ENCODE measurements at regions not wholly inside any gene's neighbourhood (a gene's known extent, or its start where the extent isn't known, plus 50 kb on each side); places are given as distances from the start of the nearest gene placed in this dataset.

- TF ChIP-seq, protein P1, sequence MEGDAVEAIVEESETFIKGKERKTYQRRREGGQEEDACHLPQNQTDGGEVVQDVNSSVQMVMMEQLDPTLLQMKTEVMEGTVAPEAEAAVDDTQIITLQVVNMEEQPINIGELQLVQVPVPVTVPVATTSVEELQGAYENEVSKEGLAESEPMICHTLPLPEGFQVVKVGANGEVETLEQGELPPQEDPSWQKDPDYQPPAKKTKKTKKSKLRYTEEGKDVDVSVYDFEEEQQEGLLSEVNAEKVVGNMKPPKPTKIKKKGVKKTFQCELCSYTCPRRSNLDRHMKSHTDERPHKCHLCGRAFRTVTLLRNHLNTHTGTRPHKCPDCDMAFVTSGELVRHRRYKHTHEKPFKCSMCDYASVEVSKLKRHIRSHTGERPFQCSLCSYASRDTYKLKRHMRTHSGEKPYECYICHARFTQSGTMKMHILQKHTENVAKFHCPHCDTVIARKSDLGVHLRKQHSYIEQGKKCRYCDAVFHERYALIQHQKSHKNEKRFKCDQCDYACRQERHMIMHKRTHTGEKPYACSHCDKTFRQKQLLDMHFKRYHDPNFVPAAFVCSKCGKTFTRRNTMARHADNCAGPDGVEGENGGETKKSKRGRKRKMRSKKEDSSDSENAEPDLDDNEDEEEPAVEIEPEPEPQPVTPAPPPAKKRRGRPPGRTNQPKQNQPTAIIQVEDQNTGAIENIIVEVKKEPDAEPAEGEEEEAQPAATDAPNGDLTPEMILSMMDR (IDR thresholded peaks at IDR 0.05) = no peak
- TF ChIP-seq POLR2A (IDR thresholded peaks at IDR 0.05) = no peak
- H3K4me3 ChIP-seq (ENCODE audit: low read depth, poor library complexity, severe bottlenecking) = no peak overlapping the region
- WGBS, 2 donors = 44 to 56% methylated on average over 1 of the region's 1 CpG
- intact Hi-C loops (cut with DNase I; ENCODE audit: low total_unique reads) = no loop called here
- DNase-seq (ENCODE audit: low spot score in 2 of 2) = no peak
These were observed 669.0 kb downstream of the LRRC70 start for GRCh38 chr5:63247651-63248050.

DNA sequence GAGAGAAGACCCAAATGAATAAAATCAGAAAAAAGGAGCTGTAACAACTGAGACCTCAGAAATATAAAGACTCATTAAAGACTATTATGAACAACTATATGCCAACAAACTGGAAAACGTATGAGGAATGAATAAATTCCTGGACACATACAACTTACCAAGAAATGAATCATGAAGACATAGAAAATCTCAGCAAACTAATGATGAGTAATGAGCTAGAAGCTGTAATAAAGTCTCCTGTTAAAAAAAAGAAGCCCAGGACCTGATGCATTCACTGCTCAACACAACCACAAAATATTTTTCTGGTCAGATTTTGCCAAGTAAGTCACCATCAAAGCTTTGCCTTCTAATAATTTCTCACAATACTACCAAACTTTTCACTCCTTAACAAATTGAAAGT lies 666.7 kb downstream of the LRRC70 start:
- no peak for DNase-seq (ENCODE audit: low spot score in 2 of 2)
- intact Hi-C loops (cut with DNase I; ENCODE audit: low total_unique reads) = no loop called here
- no peak overlapping the region for H3K4me3 ChIP-seq (ENCODE audit: low read depth, poor library complexity, severe bottlenecking)
- WGBS, 2 donors = 69 to 82% methylated on average over 1 of the region's 1 CpG
- TF ChIP-seq, protein P1 (IDR thresholded peaks at IDR 0.05) = no peak
- no peak for TF ChIP-seq POLR2A (IDR thresholded peaks at IDR 0.05)

DNA sequence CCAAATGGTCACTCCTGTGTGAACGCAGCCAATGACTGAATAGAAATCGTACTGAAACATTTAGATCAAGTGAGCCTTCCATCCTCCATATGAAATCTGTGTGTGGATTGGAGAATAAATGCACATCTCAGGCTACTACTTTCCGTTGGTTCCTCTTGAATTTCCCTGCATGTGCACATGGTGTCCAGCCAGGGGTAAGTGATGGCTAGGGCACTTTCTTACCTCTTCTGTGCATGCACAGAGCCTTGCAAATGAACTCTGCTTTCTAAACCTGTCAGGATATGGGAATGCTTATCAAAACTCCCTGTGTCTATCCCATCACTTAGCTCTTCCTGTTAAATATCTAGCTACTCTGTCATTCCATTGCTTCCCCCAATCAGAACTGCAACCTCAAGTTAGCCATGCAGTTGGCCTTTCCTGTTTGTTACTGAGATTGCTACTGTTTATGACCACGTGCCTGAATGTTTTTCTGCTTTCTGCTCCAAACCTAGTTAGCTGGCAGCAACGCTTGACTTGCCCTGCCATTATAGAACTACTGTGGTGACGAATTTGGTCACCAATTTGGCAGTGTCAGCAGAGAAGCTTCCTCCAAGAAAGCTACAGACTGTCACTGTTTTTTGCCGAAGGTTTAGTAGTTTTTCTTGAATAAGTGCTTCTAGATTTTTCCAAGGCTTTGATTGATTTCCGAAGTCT lies 661.6 kb downstream of the LRRC70 start:
- WGBS, 2 donors = 66 to 74% methylated on average over 8 of the region's 8 CpGs
- intact Hi-C loops (cut with DNase I; ENCODE audit: low total_unique reads) = no loop called here
- TF ChIP-seq, protein P1 (IDR thresholded peaks at IDR 0.05) = no peak
- no peak for TF ChIP-seq POLR2A (IDR thresholded peaks at IDR 0.05)
- H3K4me3 ChIP-seq (ENCODE audit: low read depth, poor library complexity, severe bottlenecking) = no peak overlapping the region
- DNase-seq (ENCODE audit: low spot score in 2 of 2) = no peak

DNA sequence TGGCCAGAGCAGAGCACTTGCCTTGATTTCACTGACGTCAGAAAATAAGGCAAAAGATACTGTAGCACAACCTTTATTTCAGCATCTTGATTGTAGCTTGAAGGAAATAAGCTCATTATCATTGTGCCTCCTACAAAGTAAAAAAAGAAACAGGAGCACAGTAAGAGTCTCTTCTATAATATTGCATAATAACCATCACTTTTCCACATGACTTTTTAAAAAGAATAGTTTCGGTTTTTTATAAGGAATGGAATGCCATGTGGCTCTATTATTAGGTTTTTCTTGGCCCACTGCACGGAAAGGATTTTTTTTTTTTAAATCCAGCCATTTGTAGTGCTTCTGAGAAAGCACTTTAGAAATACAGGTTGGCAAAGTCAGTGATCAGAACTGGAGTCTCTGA lies 655.3 kb downstream of the LRRC70 start:
- DNase-seq (ENCODE audit: low spot score in 2 of 2) = no peak
- TF ChIP-seq POLR2A (IDR thresholded peaks at IDR 0.05) = no peak
- TF ChIP-seq, protein P1 (IDR thresholded peaks at IDR 0.05) = no peak
- H3K4me3 ChIP-seq (ENCODE audit: low read depth, poor library complexity, severe bottlenecking) = no peak overlapping the region
- 35 to 36% methylated on average over 3 of the region's 3 CpGs for WGBS, 2 donors
- intact Hi-C loops (cut with DNase I; ENCODE audit: low total_unique reads) = no loop called here

DNA sequence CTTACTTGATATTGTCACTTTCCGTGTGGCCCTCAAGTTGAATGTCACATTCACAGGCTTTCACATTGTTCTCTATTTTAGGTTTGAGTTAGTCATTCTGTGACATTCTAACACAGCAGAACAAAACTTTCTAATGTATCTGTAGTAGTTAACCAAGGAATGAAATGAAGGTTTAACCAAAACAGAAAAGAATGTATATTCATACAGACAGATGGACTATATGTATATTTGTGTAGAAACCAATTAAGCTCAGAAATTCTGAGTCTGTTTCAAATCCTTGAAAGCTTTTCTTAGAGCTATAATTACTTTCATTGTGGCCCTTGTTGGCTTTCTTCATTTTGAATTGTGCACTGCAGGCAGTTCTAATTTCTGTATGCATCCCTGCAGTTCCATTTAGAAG lies 654.7 kb downstream of the LRRC70 start:
- intact Hi-C loops (cut with DNase I; ENCODE audit: low total_unique reads) = no loop called here
- DNase-seq (ENCODE audit: low spot score in 2 of 2) = no peak
- TF ChIP-seq, protein P1 (IDR thresholded peaks at IDR 0.05) = no peak
- TF ChIP-seq POLR2A (IDR thresholded peaks at IDR 0.05) = no peak
- no peak overlapping the region for H3K4me3 ChIP-seq (ENCODE audit: low read depth, poor library complexity, severe bottlenecking)
- WGBS, 2 donors = 74 to 84% methylated on average over 1 of the region's 1 CpG

GRCh38 chr5:63230754-63231153 lies 652.1 kb downstream of the LRRC70 start:
- 75 to 82% methylated on average over 2 of the region's 2 CpGs for WGBS, 2 donors
- no peak for TF ChIP-seq POLR2A (IDR thresholded peaks at IDR 0.05)
- TF ChIP-seq, protein P1 (IDR thresholded peaks at IDR 0.05) = no peak
- H3K4me3 ChIP-seq (ENCODE audit: low read depth, poor library complexity, severe bottlenecking) = no peak overlapping the region
- intact Hi-C loops (cut with DNase I; ENCODE audit: low total_unique reads) = no loop called here
- no peak for DNase-seq (ENCODE audit: low spot score in 2 of 2)

All from lower leg skin (tissue), 4 donors.